PFSK-1 (cell line): ENCODE measurements at regions not wholly inside any gene's neighbourhood (a gene's known extent, or its start where the extent isn't known, plus 50 kb on each side); places are given as distances from the start of the nearest gene placed in this dataset.

Experiments used
- POLR2AphosphoS5 ChIP-seq: IDR thresholded peaks from 2 replicates; pipeline ENCODE4 v1.6.1; 2012; ENCODE audit warnings: low read depth, mild to moderate bottlenecking, control low read depth, low read length, moderate library complexity
- SIN3A ChIP-seq: IDR thresholded peaks from 2 replicates; pipeline ENCODE4 v1.6.1; 2012; ENCODE audit warnings: mild to moderate bottlenecking, low read length, moderate library complexity, borderline replicate concordance; ENCODE audit not compliant: insufficient read depth

DNA sequence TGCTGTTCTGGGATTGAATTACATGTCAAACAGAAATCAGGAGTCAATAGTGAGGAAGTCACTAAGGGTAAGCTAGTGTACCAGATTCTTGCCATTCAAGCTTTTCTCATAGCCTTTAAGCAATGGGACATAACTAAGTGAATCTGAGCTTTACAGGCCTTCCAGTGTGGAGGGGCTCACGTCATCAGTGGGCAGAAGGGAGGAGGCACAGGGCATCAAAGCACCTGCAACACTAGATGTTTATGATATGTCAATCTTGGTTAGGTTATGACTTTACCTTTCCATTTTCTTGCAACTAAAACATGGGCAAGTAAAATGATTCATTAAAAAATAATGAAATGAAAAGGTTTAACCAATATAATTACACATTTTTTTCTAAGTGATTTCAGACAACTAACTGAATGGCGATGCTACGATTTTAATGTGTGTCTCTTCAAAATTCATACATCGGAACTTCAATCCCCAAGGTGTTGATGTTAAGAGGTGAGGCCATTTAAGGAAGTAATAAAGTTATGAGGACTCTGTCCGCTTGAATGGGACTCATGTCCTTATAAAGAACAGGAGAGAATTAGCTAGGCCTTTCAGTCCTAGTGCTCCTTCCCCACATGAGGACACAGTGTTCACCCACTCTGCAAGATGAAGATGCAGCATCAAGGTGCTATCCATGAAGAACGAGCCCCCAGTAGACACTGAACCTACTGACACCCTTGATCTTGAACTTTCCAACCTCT is 1169.2 kb upstream of the NXPH2 start:
- TF ChIP-seq SIN3A (no peak), POLR2AphosphoS5 (no peak)
